Hematopoietic multipotent progenitor cell treated with erythropoietin and hydrocortisone succinate and interleukin-3 and kit ligand, for 8 days (in vitro differentiated cells): ENCODE measurements at regions not wholly inside any gene's neighbourhood (a gene's known extent, or its start where the extent isn't known, plus 50 kb on each side); places are given as distances from the start of the nearest gene placed in this dataset.

ENCODE experiments used
- DNase-seq: peaks from one replicate; pipeline ENCODE4 v3.0.0-alpha.2; 2015

DNA sequence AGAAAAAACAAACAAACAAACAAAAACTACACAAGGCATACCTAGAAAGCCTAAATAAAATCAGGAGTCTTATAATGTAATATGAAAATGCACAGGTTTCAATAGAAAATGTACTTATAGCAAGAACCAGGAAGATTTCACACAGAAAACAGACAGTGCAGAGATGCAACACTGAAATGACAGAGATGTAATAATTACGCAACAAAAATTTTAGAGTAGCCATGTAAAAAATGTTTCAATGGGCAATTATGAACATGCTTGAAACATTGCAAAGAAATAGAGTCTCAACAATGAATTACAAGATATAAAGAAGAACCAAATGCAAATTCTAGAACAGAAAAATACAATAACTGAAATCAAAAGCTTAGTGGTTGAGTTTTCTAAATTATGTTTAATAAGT, 405.9 kb downstream of the PLK2 start:
- no peak for DNase-seq

DNA sequence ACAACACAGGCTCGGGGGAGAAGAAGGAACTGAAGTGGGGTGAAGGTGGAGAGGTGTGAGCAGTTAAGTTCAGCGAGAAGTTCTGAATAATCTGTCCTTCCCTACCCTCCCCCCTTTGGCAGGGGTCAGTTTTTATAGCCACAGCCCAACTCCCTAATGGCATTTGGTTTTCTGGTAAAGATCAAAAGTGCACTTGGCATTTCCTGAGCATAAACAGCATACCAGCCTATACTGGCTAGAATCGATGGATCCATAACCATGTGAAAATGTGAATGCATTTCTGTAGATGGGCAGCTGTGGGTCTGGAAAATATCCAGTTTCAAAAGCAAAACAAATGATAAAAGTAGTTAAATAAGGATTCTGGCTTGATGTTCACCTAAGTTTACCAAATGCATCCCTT, 410.9 kb downstream of the PLK2 start:
- DNase-seq: no peak

DNA sequence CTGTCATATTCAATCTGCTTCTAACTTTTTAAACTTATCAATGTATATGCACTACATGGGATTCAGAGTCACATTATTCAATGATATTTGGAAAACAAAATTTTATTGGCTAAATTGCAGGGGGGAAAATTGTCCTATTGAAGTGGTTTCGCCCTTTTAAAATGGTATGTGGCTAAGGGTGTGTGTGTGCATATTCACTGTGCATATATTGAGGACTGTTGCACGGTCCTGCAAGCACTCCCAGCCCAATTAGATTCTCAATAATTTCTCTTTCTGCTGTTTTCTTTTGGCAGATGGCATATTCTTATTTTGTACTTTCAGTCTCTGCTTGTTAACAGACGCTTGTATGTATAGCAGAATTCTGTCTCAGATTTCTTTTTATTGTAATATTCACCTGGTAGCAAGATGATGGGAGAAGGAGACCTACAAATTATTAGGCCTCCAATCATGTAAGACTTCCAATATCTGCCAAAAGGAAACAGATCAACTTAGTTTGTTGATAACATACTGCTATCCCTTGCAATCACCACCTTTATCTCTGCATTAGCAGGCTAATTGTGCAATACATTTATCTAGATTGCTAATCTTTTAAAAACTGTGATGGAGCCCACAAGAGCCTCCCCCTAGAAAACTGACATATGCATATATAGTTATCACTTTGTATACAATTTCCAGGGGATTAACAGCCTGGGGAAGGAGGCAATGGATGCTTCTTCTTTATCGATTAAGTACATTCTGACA, 411.5 kb downstream of the PLK2 start:
- no peak for DNase-seq

DNA sequence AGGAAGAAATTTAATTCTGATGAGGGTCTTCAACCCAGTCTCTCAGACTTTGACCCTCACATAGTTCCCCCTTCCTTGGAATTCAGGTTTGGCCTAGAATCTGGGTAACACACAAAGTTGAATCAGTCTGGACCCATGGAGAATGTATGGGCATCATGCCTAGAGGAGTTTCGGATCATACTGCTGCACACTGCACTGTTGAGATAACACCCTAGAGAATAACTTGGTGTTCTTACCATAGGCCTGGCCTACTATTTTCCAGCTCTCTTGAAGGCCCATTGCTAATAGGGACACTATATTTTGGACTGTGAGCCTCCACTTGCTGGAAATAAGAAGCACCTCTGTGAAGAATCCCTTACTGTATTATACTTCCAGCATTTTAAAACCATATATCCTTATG, 413.5 kb downstream of the PLK2 start:
- no peak for DNase-seq

DNA sequence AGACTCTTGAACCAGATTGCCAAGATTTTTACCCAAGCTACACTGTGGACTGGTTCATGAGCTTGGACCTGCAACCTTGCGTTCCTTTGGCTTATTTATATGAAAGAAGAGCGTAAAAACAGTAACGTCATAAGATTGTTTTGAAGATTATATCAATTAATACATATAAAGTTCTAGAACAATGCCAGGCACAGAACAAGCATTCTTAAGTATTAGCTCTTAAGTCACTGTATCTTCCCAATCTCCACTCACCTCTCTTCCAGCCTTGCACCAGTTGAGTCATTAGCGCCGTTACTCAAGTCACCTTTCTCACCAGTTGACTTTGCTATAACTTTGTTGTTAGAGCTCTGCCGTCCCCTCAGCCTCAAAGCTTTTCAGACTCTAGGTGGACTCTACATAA, 415.7 kb downstream of the PLK2 start:
- DNase-seq: no peak

DNA sequence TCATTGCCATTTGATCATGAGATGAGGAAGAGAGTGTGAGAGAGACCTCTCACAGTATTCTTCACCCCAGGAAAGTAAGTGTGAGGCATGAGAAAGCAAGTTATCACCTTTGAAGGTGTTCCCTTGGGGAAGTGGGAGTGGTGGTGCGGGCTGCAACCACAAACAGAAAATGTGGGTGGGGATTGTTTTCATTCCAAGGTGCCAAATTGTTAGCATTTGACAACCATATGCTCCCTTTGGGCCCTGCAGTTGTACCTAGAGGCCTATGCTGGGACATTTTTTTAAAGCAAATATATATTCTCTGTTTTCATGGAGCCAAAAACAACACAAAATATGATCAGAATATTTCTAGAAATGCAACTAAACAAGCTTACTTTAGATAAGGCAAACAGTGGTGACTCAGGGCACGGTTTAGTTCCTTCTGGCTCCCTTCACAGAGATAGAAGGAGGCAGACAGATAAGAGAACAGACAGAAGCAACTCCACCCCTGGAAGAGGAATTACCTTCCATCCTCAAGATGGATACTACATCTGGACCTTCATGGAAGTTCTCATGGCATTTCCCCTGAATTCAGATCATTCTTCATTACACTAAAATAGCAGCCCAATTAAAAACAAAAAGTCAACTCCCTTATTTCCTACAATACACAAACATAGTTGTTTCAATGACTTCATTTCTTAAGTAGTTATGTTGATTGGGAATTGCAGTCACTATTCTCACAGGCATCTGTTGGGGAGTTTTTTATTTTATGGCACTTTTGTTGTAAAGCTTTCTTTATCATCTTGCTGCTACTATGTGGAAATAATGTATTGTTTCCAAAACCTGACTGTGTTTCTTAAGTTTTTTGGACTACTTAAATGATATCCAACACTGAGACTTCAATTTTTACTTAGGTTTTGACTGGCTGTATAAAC, 416.6 kb downstream of the PLK2 start:
- peak; percentile 73 for DNase-seq

DNA sequence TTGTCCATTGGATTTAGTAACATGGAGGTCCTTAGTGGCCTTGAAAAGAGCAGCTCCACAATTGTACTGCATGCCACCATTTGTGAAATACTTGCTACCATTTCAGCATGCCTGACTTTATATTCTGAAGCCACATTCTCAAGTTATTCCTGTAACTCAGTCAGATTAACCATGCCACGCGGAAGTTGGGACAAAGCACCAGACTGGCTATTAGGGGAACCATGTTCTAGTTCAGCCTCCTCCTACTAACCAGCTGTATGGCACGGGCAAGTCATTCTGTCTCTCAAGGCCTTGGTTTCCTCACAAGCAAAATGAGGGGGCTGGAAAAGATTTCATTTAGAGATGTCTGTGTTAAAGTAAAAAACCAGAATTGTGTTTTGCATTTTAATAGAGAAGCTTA, 418.0 kb downstream of the PLK2 start:
- DNase-seq: no peak

DNA sequence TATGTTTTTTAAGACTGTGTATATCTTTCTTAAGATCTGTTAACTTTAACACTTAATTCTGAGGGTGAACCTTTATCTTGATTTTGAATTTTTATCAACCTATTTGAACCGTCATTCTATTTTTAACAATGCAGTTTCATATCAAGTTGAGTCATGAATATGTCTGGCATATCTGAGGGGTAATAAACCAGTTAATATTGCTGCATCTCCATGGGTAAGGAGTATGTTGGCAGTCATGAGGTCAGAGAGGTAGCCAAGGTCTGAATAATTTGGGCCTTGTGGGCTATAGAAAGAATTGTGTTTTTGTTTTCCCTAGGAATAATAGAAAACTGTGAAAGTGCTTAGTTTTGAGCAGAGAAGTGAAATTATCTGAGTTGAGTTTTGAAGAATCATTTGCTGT, 419.0 kb downstream of the PLK2 start:
- no peak for DNase-seq

DNA sequence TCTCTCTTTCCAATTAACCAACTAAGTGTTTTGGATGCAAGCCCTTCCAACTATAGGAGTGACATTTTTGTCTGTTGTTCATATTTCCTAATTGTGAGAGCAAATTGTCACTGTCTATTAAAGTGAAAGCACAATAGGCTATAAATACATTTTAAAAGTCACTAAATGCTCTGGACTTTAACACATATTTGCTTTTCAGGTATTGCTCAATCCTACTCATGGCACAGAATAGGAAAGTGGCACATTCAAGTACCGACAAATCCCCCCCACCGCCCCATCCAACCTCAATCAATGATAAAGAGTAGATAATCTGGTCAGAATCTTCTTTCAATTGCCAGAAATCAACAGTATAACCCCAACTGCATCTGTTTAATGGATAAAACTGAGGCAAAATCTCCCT, 419.8 kb downstream of the PLK2 start:
- DNase-seq: no peak

DNA sequence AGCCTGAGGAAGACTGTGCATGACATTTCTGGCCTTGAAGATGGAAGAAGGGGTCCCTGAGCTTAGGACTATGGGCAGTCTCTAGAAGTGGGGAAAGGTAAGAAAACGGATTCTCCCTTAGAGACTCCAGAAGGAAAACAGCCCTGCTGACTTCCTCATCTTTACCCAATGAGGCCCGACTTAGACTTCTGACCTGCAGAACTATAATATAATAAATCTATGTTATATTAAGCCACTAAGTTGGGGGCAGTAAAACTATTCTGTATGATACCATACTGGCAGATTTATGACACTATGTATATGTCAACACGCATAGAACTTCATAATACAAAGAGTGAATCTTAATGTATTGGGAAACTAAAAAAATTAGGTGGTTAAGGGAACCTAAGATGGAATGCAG, 422.0 kb downstream of the PLK2 start:
- no peak for DNase-seq

DNA sequence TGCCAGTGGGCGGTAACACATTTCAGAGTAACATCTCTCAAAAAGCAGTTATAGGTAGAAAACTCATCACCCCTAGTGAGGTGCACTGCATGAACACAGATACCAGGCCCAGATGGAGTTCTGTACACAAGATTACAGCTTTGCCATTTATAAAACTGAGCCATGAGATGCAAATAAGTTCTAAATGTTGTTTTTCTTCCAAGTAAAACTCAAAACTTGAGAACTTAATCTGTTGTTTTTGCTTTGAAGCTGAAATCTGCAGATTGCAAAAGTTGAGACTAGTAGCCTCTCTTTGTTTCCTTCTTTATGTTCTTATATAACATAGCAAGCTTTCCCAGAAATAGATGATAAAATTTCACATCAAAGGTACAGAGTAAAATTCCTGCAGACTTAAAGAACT, 434.1 kb downstream of the PLK2 start:
- no peak for DNase-seq

DNA sequence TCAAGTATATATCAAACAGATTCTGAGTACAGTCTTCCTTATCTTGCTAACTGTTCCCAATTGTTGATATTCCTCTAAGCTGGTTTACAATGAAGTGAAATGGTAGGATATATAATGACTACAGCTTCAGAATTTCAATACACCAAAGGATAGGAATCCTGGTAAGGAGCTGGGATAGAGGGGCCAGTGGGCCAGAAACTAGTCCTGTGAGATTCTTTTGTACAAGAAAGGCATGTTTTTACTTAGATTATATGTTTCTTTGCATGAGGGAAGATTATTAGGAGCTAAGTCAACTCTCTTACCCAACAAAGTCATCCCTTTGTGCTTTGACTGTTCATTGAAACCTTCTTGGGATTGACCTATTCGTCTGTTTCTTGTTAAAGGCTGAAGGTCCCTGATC, 435.7 kb downstream of the PLK2 start:
- DNase-seq: peak; percentile 0

DNA sequence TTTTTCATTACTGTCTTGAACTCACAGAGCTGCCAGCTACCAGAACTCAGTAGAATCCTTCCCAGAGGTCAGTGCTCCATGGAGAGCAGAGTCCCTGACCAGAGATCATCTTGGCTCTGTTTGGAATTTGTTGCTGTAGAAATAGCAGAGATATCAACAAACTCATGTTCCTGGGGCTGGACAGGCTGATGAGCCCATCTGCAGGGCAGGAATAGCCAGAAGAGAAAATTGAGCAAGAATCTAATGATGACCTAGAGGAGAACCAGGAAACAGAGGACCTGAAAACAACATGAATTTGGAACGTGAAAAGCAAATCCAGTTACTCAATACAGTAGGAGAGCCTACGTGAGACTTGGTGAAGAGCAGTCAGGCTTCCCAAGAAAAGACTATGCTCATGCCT, 437.8 kb downstream of the PLK2 start:
- no peak for DNase-seq

DNA sequence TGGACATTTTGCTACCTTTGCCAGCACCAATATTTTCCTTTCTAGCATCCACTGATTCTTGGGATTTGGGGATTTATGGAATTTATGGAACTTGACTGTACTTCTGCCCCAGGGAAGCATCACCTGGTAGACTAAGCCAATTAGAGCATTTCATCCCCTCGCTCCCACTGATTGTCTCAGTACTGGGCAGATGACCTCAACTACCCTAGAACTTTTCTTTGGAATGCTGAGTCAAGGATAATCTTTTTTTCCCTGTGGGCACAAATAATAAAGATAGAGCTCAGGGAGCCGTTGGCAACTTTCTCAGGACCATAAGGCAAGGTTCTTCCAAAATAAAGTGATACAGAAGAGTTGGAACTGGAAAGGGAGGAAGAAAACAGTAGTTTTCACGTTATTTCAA, 438.4 kb downstream of the PLK2 start:
- peak; percentile 0 for DNase-seq

DNA sequence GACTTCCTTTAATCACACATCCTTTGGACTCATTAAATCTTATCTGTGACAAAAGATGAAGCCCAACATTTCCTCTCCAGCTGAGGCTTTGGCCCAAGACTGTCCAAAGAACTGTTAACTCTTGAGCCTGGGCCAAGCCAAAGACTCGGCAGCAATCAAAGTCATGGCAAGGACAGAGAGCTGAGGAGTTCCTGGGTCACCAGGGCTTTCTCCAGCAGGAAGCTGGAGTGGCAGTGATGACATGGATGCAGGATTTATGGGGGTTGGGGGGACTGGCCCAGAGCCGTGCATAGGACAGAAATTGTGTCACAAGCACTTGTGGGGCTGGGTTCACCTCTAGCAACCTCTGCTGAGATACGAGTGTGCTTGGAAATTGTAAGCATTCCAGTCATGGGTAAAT, 440.3 kb downstream of the PLK2 start:
- no peak for DNase-seq

DNA sequence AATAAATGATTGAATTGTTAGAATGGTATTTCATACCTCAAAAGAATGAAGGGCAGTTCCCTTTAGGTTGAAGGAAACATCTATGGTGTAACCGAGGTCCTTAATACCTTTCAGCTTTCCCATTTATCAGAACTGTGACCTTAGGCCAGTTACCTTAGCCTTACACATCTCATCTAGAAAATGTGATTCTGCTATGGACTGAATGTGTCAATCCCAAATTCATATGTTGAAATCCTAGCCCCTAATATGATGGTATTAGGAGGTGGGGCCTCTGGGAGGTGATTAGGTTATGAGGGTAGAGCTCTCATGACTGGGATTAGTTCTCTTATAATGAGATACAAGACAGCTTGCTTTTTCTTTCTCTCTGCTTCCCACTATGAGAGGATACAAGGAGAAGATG, 441.9 kb downstream of the PLK2 start:
- DNase-seq: peak; percentile 0

DNA sequence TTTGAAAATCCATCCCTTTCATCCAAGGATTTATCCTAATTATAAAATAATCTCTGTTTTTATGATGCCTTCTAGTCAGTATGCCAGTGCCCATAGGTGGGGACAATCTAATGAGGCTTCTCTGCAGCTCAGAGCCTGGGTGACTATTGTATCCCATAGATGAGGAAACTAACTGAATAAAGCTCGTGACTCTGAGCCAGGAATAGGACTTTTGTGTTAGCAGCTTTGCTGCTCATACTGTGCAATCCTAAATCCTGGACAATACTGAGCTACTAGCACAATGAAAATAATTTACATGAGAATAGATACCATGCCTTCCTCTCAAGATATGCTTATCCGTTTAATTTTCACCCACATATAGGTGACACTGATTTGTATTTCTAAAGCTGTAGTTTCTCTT, 443.0 kb downstream of the PLK2 start:
- peak; percentile 0 for DNase-seq

DNA sequence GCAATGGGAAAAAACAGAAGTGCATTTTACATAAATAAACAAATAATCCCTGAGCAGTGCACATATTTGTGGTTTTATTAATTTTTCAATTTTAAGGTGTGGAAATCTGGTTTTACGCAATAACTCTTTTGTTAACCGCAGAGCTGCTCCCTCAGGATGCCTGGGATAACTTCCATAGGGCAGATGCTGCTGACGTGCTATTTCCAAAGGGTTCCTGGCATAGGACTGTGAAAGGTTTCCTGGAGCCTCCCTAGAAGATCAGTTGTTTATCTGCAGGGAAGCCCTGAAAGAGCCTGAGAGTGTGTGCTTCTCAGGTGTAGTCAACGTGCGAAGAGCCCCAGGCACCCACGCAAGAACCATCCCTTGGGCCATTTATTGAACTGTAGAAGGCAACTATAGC, 443.5 kb downstream of the PLK2 start:
- peak; percentile 0 for DNase-seq

DNA sequence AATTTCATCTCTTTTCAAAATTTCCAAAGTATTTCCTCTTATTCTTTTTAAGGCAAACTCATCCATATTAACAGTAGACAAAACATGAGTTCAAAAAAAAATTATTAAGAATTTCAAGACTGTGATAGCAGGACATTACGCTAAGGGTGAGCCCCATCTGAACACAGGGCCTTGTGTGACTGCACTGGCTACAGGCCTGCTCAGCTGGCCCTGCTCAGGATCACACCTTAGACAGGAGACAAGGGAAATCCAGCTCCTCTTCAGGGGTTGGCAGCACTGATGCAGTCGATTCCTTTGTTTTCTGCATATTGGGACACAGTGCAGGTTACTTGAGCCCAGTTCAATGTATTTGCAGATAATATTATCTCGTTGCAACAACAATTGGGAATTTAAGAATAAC, 444.7 kb downstream of the PLK2 start:
- peak; percentile 0 for DNase-seq

DNA sequence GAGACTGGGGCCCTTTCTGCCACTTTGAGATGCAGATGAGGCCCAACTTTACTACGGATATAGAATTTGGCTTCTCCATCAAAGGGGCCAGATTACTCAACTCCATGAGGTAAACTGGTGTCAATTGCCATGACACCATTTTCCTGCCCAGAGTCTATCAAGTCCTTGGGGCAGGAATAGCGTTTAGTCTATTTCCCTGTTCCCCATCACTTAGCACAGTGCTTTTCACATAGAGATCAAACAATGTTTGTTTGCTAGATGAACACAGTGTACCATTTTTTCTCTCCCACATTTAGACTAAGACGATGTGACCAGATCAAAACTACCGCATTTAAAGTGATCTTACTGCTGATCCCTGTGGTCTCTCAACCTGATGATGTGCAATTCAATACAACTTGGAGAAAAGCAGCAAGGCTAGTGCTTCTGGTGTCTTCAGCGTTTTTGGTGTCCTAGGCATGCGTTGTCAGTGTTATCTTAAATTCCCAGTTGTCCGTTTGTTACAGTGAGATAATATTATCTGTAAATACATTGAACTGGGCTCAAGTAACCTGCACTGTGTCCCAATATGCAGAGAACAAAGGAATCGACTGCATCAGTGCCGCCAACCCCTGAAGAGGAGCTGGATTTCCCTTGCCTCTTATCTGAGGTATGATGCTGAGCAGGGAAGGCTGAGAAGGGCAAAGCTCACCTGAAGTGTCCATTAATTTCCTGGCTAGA, 446.2 kb downstream of the PLK2 start:
- peak; percentile 68 for DNase-seq

DNA sequence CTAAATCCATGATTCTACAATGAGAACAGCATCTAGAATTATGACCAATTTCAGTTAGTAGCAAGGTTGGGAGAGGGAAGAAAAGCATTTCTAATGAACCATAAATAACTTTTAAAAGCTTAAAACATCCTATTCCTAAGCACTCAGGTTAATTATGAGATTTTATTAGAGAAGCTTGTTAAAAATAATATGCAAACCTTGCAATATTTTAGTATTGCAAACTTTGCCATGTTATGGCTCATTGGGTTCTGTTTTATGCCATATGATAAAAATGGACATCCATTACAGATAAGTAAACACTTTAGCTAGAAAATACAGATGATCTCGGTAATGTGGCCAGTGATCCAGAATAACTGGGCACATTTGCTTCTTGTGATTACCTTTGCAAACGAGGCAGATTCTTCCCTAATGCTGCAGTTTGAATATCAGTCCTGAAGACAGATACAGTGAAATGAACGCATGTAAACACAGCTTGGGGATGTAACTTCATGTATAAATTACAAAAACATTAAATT, 447.0 kb downstream of the PLK2 start:
- no peak for DNase-seq

DNA sequence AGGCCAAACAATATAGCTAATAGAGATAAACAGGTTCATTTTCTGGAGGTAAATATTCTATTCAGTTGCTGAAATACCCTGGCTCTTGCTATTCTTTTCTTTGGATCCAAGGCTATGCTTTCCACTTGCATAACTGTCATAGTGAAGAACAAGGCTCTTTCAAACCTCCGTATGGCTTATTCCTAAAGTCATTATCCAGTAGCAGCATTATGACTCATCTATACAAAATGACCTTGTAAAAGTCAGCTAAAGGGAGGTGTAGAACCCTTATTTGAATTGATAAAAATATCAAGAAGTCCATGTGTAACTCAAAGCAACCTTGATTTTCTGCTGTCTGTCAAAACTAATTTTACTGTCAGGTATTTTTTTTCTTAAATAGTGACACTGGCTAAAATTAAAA, 447.8 kb downstream of the PLK2 start:
- no peak for DNase-seq

DNA sequence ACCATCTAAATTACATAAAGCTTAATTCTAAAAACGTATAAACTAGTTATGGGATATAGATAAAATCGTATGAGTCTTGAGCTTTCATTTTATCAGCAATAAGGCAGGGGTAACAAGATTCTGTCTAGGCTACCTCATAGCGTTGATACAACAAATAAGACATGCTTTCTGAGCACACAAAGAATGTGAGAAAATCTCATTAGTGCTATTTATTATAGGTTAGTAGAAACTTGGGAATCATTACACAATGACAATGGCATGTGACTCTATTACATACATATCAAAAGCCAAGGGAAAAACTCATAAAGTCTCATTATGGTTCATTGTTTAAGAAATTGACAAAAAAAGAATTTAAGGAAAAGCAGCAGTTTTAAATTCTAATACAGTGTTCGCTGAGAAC, 448.6 kb downstream of the PLK2 start:
- DNase-seq: no peak

DNA sequence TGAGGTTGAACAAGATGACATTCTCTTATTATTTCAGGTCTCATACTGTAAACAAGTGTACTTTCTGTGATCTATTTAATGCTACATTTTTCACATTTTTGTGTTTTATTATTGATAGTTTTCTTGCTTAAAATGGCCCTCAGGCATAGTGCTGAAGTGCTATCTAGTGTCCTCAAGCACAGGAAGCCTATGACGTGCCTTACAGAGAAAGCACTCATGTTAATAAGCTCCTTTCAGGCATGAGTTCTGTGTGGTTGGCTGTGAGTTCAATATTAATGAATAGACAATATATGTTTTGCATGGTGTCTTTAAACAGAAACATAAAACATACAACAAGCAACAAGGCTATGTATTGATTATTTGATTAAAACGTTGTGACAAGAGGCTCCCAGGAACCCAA, 450.1 kb downstream of the PLK2 start:
- no peak for DNase-seq
